ENCODE measurements at regions not wholly inside any gene's neighbourhood (a gene's known extent, or its start where the extent isn't known, plus 50 kb on each side); places are given as distances from the start of the nearest gene placed in this dataset.

- 70% methylated on average over 2 of the region's 3 CpGs for WGBS (ENCODE audit: insufficient coverage)
- Mint-ChIP-seq H3K27ac (no peak overlapping the region), H3K4me1 (no peaks in the 10 kb centered on the region), H3K36me3 (no peaks in the 10 kb centered on the region), H3K4me3 (no peak overlapping the region), H3K27me3 (no peaks in the 10 kb centered on the region), H3K9me3 (peaks cover 0 to 8% (median 3%) of the 10 kb centered on the region in 3 donors)
- Histone ChIP-seq H3K9me3 (no peaks in the 10 kb centered on the region), H3K36me3 (ENCODE audit: control insufficient read depth in 2 of 2, extremely low read depth in 1 of 2, insufficient read depth in 1 of 2, low read length in 1 of 2) (no peaks in the 10 kb centered on the region), H3K27ac (ENCODE audit: low read length) (no peak overlapping the region), H3K27me3 (replicated peaks in 1 of 2; ENCODE audit: control insufficient read depth in 2 of 2, extremely low read depth in 1 of 2, insufficient read depth in 2 of 2, low read length in 1 of 2) (no peaks in the 10 kb centered on the region), H3K4me3 (ENCODE audit: control insufficient read depth in 1 of 2, extremely low read depth in 1 of 2, low read length in 1 of 2) (no peak overlapping the region), H3K4me1 (ENCODE audit: control insufficient read depth in 1 of 2, extremely low read depth in 1 of 2, insufficient read depth in 2 of 2, low read length in 2 of 2) (no peaks in the 10 kb centered on the region)
- ATAC-seq (replicated peaks in 1 of 4), result no peak
- CTCF ChIA-PET, result no interaction called here
- DNase-seq, result no peak
- POLR2A ChIA-PET, result no interaction called here
These were observed 1967.4 kb downstream of the NCAM2 start for GRCh38 chr21:22965455-22966135.

GRCh38 chr21:22981819-22982218 lies 1983.6 kb downstream of the NCAM2 start:
- no peaks in the 10 kb centered on the region for H3K27me3 Mint-ChIP-seq
- peaks cover 0 to 13% (median 11%) of the 10 kb centered on the region in 3 donors for H3K9me3 Mint-ChIP-seq
- DNase-seq (no peak), ATAC-seq (replicated peaks in 1 of 4) (no peak)
- H3K4me3 Mint-ChIP-seq, result no peak overlapping the region
- Histone ChIP-seq H3K4me3 (ENCODE audit: control insufficient read depth in 1 of 2, extremely low read depth in 1 of 2, low read length in 1 of 2) (no peak overlapping the region), H3K4me1 (ENCODE audit: control insufficient read depth in 1 of 2, extremely low read depth in 1 of 2, insufficient read depth in 2 of 2, low read length in 2 of 2) (no peaks in the 10 kb centered on the region), H3K9me3 (no peaks in the 10 kb centered on the region), H3K27ac (ENCODE audit: low read length) (no peak overlapping the region), H3K36me3 (ENCODE audit: control insufficient read depth in 2 of 2, extremely low read depth in 1 of 2, insufficient read depth in 1 of 2, low read length in 1 of 2) (no peaks in the 10 kb centered on the region), H3K27me3 (replicated peaks in 1 of 2; ENCODE audit: control insufficient read depth in 2 of 2, extremely low read depth in 1 of 2, insufficient read depth in 2 of 2, low read length in 1 of 2) (no peaks in the 10 kb centered on the region)
- WGBS (ENCODE audit: insufficient coverage), result 100% methylated on average over 2 of the region's 4 CpGs
- no peak overlapping the region for H3K27ac Mint-ChIP-seq
- POLR2A ChIA-PET, result no interaction called here
- CTCF ChIA-PET, result no interaction called here
- no peaks in the 10 kb centered on the region for H3K36me3 Mint-ChIP-seq
- H3K4me1 Mint-ChIP-seq, result no peaks in the 10 kb centered on the region

- no peaks in the 10 kb centered on the region for H3K36me3 ChIP-seq (ENCODE audit: control insufficient read depth in 2 of 2, extremely low read depth in 1 of 2, insufficient read depth in 1 of 2, low read length in 1 of 2)
- no peaks in the 10 kb centered on the region for H3K27me3 ChIP-seq (replicated peaks in 1 of 2; ENCODE audit: control insufficient read depth in 2 of 2, extremely low read depth in 1 of 2, insufficient read depth in 2 of 2, low read length in 1 of 2)
- 83% methylated on average over 1 of the region's 4 CpGs for WGBS (ENCODE audit: insufficient coverage)
- ATAC-seq (replicated peaks in 1 of 4), result no peak
- Mint-ChIP-seq H3K27ac (no peak overlapping the region), H3K27me3 (no peaks in the 10 kb centered on the region), H3K4me3 (no peak overlapping the region), H3K9me3 (peaks cover under 1 to 23% (median 8%) of the 10 kb centered on the region in 3 donors), H3K36me3 (no peaks in the 10 kb centered on the region), H3K4me1 (no peaks in the 10 kb centered on the region)
- H3K4me3 ChIP-seq (ENCODE audit: control insufficient read depth in 1 of 2, extremely low read depth in 1 of 2, low read length in 1 of 2), result no peak overlapping the region
- no peak for DNase-seq
- H3K4me1 ChIP-seq (ENCODE audit: control insufficient read depth in 1 of 2, extremely low read depth in 1 of 2, insufficient read depth in 2 of 2, low read length in 2 of 2), result no peaks in the 10 kb centered on the region
- H3K27ac ChIP-seq (ENCODE audit: low read length), result no peak overlapping the region
- ChIA-PET CTCF (no interaction called here), POLR2A (no interaction called here)
- H3K9me3 ChIP-seq, result peaks cover 2% of the 10 kb centered on the region
These were observed 1994.9 kb downstream of the NCAM2 start for GRCh38 chr21:22993144-22993543.

GRCh38 chr21:22993822-22994574 lies 1995.8 kb downstream of the NCAM2 start:
- WGBS (ENCODE audit: insufficient coverage), result 91% methylated on average over 13 of the region's 14 CpGs
- H3K9me3 ChIP-seq, result peaks cover 2% of the 10 kb centered on the region
- H3K36me3 Mint-ChIP-seq, result no peaks in the 10 kb centered on the region
- peaks cover 0 to 22% (median 7%) of the 10 kb centered on the region in 3 donors for H3K9me3 Mint-ChIP-seq
- no peaks in the 10 kb centered on the region for H3K4me1 Mint-ChIP-seq
- ATAC-seq (replicated peaks in 1 of 4) (no peak), DNase-seq (no peak)
- H3K36me3 ChIP-seq (ENCODE audit: control insufficient read depth in 2 of 2, extremely low read depth in 1 of 2, insufficient read depth in 1 of 2, low read length in 1 of 2), result no peaks in the 10 kb centered on the region
- H3K27ac ChIP-seq (ENCODE audit: low read length), result no peak overlapping the region
- ChIA-PET CTCF (no interaction called here), POLR2A (no interaction called here)
- no peaks in the 10 kb centered on the region for H3K27me3 Mint-ChIP-seq
- no peaks in the 10 kb centered on the region for H3K4me1 ChIP-seq (ENCODE audit: control insufficient read depth in 1 of 2, extremely low read depth in 1 of 2, insufficient read depth in 2 of 2, low read length in 2 of 2)
- H3K27ac Mint-ChIP-seq, result no peak overlapping the region
- no peak overlapping the region for H3K4me3 Mint-ChIP-seq
- no peak overlapping the region for H3K4me3 ChIP-seq (ENCODE audit: control insufficient read depth in 1 of 2, extremely low read depth in 1 of 2, low read length in 1 of 2)
- no peaks in the 10 kb centered on the region for H3K27me3 ChIP-seq (replicated peaks in 1 of 2; ENCODE audit: control insufficient read depth in 2 of 2, extremely low read depth in 1 of 2, insufficient read depth in 2 of 2, low read length in 1 of 2)

GRCh38 chr21:23003951-23004350 lies 2005.7 kb downstream of the NCAM2 start:
- H3K9me3 ChIP-seq, result no peaks in the 10 kb centered on the region
- H3K27me3 ChIP-seq (replicated peaks in 1 of 2; ENCODE audit: control insufficient read depth in 2 of 2, extremely low read depth in 1 of 2, insufficient read depth in 2 of 2, low read length in 1 of 2), result no peaks in the 10 kb centered on the region
- WGBS (ENCODE audit: insufficient coverage), result no CpG with 5 or more reads among the region's 5 CpGs
- H3K36me3 ChIP-seq (ENCODE audit: control insufficient read depth in 2 of 2, extremely low read depth in 1 of 2, insufficient read depth in 1 of 2, low read length in 1 of 2), result no peaks in the 10 kb centered on the region
- H3K4me3 ChIP-seq (ENCODE audit: control insufficient read depth in 1 of 2, extremely low read depth in 1 of 2, low read length in 1 of 2), result no peak overlapping the region
- H3K4me1 Mint-ChIP-seq, result no peaks in the 10 kb centered on the region
- H3K4me3 Mint-ChIP-seq, result no peak overlapping the region
- ATAC-seq (replicated peaks in 1 of 4) (no peak), DNase-seq (no peak)
- peaks cover 0 to 9% (median 4%) of the 10 kb centered on the region in 3 donors for H3K9me3 Mint-ChIP-seq
- no peaks in the 10 kb centered on the region for H3K36me3 Mint-ChIP-seq
- no peak overlapping the region for H3K27ac Mint-ChIP-seq
- POLR2A ChIA-PET, result no interaction called here
- no peaks in the 10 kb centered on the region for H3K4me1 ChIP-seq (ENCODE audit: control insufficient read depth in 1 of 2, extremely low read depth in 1 of 2, insufficient read depth in 2 of 2, low read length in 2 of 2)
- H3K27me3 Mint-ChIP-seq, result no peaks in the 10 kb centered on the region
- no peak overlapping the region for H3K27ac ChIP-seq (ENCODE audit: low read length)
- CTCF ChIA-PET, result no interaction called here

- H3K4me3 ChIP-seq (ENCODE audit: control insufficient read depth in 1 of 2, extremely low read depth in 1 of 2, low read length in 1 of 2), result no peak overlapping the region
- no peaks in the 10 kb centered on the region for H3K9me3 ChIP-seq
- Mint-ChIP-seq H3K27me3 (no peaks in the 10 kb centered on the region), H3K4me1 (no peaks in the 10 kb centered on the region), H3K36me3 (no peaks in the 10 kb centered on the region), H3K27ac (no peak overlapping the region), H3K4me3 (no peak overlapping the region), H3K9me3 (peaks cover 0 to 6% (median 4%) of the 10 kb centered on the region in 3 donors)
- ChIA-PET POLR2A (no interaction called here), CTCF (no interaction called here)
- DNase-seq (no peak), ATAC-seq (replicated peaks in 1 of 4) (no peak)
- H3K4me1 ChIP-seq (ENCODE audit: control insufficient read depth in 1 of 2, extremely low read depth in 1 of 2, insufficient read depth in 2 of 2, low read length in 2 of 2), result no peaks in the 10 kb centered on the region
- no peaks in the 10 kb centered on the region for H3K27me3 ChIP-seq (replicated peaks in 1 of 2; ENCODE audit: control insufficient read depth in 2 of 2, extremely low read depth in 1 of 2, insufficient read depth in 2 of 2, low read length in 1 of 2)
- H3K36me3 ChIP-seq (ENCODE audit: control insufficient read depth in 2 of 2, extremely low read depth in 1 of 2, insufficient read depth in 1 of 2, low read length in 1 of 2), result no peaks in the 10 kb centered on the region
- WGBS (ENCODE audit: insufficient coverage), result no CpG with 5 or more reads among the region's 6 CpGs
- no peak overlapping the region for H3K27ac ChIP-seq (ENCODE audit: low read length)
These were observed 2010.5 kb downstream of the NCAM2 start for GRCh38 chr21:23008601-23009202.

Data from T-cell (primary cell).